Omental fat pad (tissue), 3 donors: ENCODE measurements at regions not wholly inside any gene's neighbourhood (a gene's known extent, or its start where the extent isn't known, plus 50 kb on each side); places are given as distances from the start of the nearest gene placed in this dataset.

Experiments used
- ATAC-seq: fragments of 150-250 bp; one replicate; pipeline ENCODE4 v1.9.1; 2016; ENCODE audit warnings: mild to moderate bottlenecking, moderate library complexity; ENCODE audit not compliant: low FRiP score
- DNase-seq: peaks from one replicate; pipeline ENCODE4 v3.0.0-alpha.2; 2019; ENCODE audit warnings: low spot score
- CTCF ChIP-seq, 3 donors: fragments of 450-650 bp; IDR thresholded peaks; one replicate each; pipeline ENCODE4 v1.5.1; 2016 to 2017; ENCODE audit warnings: antibody characterized with exemption in 3 of 3, mild to moderate bottlenecking in 3 of 3, moderate library complexity in 2 of 3

- DNase-seq, result no peak
- no peak for TF ChIP-seq CTCF (IDR thresholded peaks at IDR 0.05)
- no peak for ATAC-seq
These were observed 368.3 kb upstream of the OLFM3 start for GRCh38 chr1:102365071-102365470.

GRCh38 chr1:102336602-102337001, 339.9 kb upstream of the OLFM3 start:
- ATAC-seq, result no peak
- TF ChIP-seq CTCF (IDR thresholded peaks at IDR 0.05), result no peak

GRCh38 chr1:102318104-102318806, 321.5 kb upstream of the OLFM3 start:
- TF ChIP-seq CTCF (IDR thresholded peaks at IDR 0.05), result no peak
- DNase-seq (no peak), ATAC-seq (no peak)

More at GRCh38 chr1:102336602-102337001, 339.9 kb upstream of the OLFM3 start:
- no peak for DNase-seq

- DNase-seq (no peak), ATAC-seq (no peak)
- no peak for TF ChIP-seq CTCF (IDR thresholded peaks at IDR 0.05)
These were observed 318.4 kb upstream of the OLFM3 start for GRCh38 chr1:102315096-102315495.

- TF ChIP-seq CTCF (IDR thresholded peaks at IDR 0.05), result no peak
- no peak for ATAC-seq
- DNase-seq, result no peak
These were observed 299.4 kb upstream of the OLFM3 start for GRCh38 chr1:102296116-102296515.

- no peak for TF ChIP-seq CTCF (IDR thresholded peaks at IDR 0.05)
- no peak for DNase-seq
- no peak for ATAC-seq
These were observed 286.2 kb upstream of the OLFM3 start for GRCh38 chr1:102282955-102283354.

GRCh38 chr1:102262994-102263393, 266.3 kb upstream of the OLFM3 start:
- no peak for TF ChIP-seq CTCF (IDR thresholded peaks at IDR 0.05)
- no peak for DNase-seq
- ATAC-seq, result no peak
